ENCODE measurements at regions not wholly inside any gene's neighbourhood (a gene's known extent, or its start where the extent isn't known, plus 50 kb on each side); places are given as distances from the start of the nearest gene placed in this dataset.

DNA sequence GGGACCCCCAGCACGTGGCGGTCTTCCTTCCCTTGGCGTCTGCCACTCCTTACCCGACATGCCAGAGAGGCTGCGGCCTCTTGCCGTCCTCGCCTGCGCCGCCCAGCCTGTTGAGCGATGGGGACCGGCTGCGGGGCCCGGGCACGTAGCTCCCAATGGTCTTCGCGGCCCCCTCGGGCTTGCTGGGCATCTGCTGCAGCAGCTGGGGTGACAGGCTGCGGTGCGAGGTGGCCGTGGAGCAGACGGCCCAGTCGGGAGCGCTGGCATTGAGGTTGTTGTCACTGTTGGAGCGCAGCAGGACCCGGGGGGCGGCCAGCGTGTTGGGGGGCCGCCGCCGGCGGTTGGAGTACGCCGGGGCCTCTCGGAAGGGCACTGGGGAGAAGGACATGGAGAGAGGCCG, 422.0 kb downstream of the CTTN start:
- TF ChIP-seq CTCF (IDR thresholded peaks at IDR 0.05; ENCODE audit: borderline replicate concordance, control extremely low read depth, extremely low read depth, insufficient read depth, missing control alignments) = no peak
- DNase-seq (ENCODE audit: low spot score) = no peak
- in situ Hi-C loops (cut with MboI; ENCODE audit: low sequenced_read_pairs, unreplicated experiment) = no loop called here

DNA sequence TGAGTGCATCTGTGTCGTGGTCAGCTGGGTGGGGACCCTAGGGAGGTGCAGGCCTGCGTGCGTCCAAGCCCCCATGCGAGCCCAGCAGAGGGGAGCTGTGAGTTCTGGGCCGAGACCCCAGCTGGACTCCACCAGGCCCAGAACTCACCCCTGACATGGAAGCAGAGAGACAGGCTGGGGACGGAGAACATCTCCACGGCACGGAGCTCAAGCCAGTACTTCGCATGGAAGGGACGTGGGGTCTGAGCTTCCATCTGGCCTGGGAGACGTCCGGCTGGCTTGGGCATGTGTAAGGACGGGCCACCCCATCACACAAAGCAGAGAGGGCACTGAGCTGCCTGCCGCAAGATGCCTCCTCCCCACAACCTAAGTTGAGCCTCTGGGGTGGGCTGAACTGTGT, 422.4 kb downstream of the CTTN start:
- DNase-seq (ENCODE audit: low spot score) = no peak
- TF ChIP-seq CTCF (IDR thresholded peaks at IDR 0.05; ENCODE audit: borderline replicate concordance, control extremely low read depth, extremely low read depth, insufficient read depth, missing control alignments) = no peak
- in situ Hi-C loops (cut with MboI; ENCODE audit: low sequenced_read_pairs, unreplicated experiment) = no loop called here

- in situ Hi-C loops (cut with MboI; ENCODE audit: low sequenced_read_pairs, unreplicated experiment) = no loop called here
- DNase-seq (ENCODE audit: low spot score) = no peak
- no peak for TF ChIP-seq CTCF (IDR thresholded peaks at IDR 0.05; ENCODE audit: borderline replicate concordance, control extremely low read depth, extremely low read depth, insufficient read depth, missing control alignments)
These were observed 425.4 kb downstream of the CTTN start for GRCh38 chr11:70823771-70824170.

GRCh38 chr11:70824605-70825245, 426.4 kb downstream of the CTTN start:
- no peak for TF ChIP-seq CTCF (IDR thresholded peaks at IDR 0.05; ENCODE audit: borderline replicate concordance, control extremely low read depth, extremely low read depth, insufficient read depth, missing control alignments)
- in situ Hi-C loops (cut with MboI; ENCODE audit: low sequenced_read_pairs, unreplicated experiment) = no loop called here
- no peak for DNase-seq (ENCODE audit: low spot score)

GRCh38 chr11:70825893-70826540, 426.4 kb downstream of the SHANK2 start:
- DNase-seq (ENCODE audit: low spot score) = no peak
- in situ Hi-C loops (cut with MboI; ENCODE audit: low sequenced_read_pairs, unreplicated experiment) = no loop called here
- TF ChIP-seq CTCF (IDR thresholded peaks at IDR 0.05; ENCODE audit: borderline replicate concordance, control extremely low read depth, extremely low read depth, insufficient read depth, missing control alignments) = no peak

DNA sequence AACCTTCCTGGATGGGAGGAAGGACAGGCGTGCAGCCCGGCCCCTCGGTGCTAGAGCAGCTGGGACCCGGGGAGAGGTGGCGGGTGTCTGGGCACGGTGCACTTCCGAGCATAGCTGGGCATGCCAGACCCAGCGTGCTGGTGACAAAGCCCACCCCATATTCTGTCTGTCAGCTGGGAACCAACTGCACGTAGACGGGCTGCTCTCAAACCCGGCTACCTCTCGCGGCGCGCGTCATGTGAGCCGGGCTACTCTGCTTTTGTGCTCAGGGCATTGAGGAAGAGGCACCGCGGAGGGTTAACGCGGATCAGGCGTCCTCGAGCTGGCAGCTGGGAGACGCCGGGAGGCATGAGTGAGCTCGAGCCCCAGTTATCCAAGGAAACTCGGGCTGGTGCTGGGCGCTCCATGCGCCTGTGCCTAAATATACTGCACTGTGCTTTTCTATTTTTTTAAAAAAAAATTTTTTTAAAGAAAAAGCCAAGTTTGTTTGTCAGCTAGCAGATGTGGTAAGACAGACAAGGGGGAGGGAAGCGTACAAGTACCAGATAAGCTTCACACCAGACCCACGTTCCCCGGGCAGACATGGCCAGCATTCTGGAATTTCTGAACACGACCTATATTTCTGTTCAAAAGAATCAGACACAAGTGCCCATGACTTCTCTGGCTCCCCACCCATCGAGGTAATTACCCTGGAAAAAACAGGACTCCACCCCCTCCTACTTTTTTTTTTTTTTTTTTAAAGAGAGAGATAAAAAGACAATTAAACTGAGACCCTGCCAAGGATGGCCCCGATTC, 425.6 kb downstream of the SHANK2 start:
- in situ Hi-C loops (cut with MboI; ENCODE audit: low sequenced_read_pairs, unreplicated experiment) = no loop called here
- TF ChIP-seq CTCF (IDR thresholded peaks at IDR 0.05; ENCODE audit: borderline replicate concordance, control extremely low read depth, extremely low read depth, insufficient read depth, missing control alignments) = no peak
- no peak for DNase-seq (ENCODE audit: low spot score)
